ENCODE measurements at regions not wholly inside any gene's neighbourhood (a gene's known extent, or its start where the extent isn't known, plus 50 kb on each side); places are given as distances from the start of the nearest gene placed in this dataset.

DNA sequence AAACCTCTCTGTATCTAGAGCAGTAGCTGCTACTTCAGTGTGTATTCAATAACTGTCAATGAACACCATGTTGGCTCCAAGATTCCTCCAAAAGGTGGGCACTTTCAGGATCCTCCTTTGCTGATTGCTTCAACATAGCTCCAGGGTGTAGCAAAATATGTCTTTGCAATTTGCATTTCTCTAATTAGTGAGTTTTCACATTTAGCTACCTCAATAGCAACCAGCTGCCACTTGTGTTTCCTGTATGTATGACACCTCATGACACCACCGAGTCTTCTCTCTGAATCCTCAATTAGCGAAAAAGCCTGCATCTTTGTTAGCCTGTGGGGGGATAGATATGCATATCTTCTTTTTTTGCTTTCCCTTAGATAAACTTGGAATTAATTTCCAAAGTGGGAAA is 898.3 kb upstream of the FAT3 start:
- TF ChIP-seq POLR2A (IDR thresholded peaks at IDR 0.05; ENCODE audit: low read depth) (no peak), EP300 (IDR thresholded peaks at IDR 0.05) (no peak)
- TF ChIP-seq, protein P1, sequence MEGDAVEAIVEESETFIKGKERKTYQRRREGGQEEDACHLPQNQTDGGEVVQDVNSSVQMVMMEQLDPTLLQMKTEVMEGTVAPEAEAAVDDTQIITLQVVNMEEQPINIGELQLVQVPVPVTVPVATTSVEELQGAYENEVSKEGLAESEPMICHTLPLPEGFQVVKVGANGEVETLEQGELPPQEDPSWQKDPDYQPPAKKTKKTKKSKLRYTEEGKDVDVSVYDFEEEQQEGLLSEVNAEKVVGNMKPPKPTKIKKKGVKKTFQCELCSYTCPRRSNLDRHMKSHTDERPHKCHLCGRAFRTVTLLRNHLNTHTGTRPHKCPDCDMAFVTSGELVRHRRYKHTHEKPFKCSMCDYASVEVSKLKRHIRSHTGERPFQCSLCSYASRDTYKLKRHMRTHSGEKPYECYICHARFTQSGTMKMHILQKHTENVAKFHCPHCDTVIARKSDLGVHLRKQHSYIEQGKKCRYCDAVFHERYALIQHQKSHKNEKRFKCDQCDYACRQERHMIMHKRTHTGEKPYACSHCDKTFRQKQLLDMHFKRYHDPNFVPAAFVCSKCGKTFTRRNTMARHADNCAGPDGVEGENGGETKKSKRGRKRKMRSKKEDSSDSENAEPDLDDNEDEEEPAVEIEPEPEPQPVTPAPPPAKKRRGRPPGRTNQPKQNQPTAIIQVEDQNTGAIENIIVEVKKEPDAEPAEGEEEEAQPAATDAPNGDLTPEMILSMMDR (IDR thresholded peaks at IDR 0.05), result no peak
